ENCODE measurements at regions not wholly inside any gene's neighbourhood (a gene's known extent, or its start where the extent isn't known, plus 50 kb on each side); places are given as distances from the start of the nearest gene placed in this dataset.

GRCh38 chr6:170063851-170064602 is 226.9 kb downstream of the DLL1 start:
- Histone ChIP-seq H3K27ac (ENCODE audit: insufficient read depth, low read depth, low read length) (no peak overlapping the region), H3K9me1 (replicated peaks; ENCODE audit: control insufficient read depth, extremely low read depth, insufficient read depth, low read length) (no peaks in the 10 kb centered on the region), H3K4me3 (replicated peaks in 1 of 3; ENCODE audit: insufficient read depth in 1 of 3, low read depth in 1 of 3, low read length in 3 of 3) (no peak overlapping the region), H3K27me3 (ENCODE audit: control insufficient read depth in 2 of 2, insufficient read depth in 2 of 2, low read length in 2 of 2) (no peaks in the 10 kb centered on the region), H2AFZ (ENCODE audit: low read depth, low read length) (no peak overlapping the region), H4K20me1 (replicated peaks; ENCODE audit: control insufficient read depth, extremely low read depth, insufficient read depth, low read length) (no peaks in the 10 kb centered on the region), H3K4me2 (ENCODE audit: insufficient read depth, low read length) (no peak overlapping the region), H3K9ac (replicated peaks; ENCODE audit: extremely low read depth, insufficient read depth, low read length) (no peak overlapping the region), H3K36me3 (ENCODE audit: control insufficient read depth in 2 of 2, extremely low read depth in 1 of 2, insufficient read depth in 2 of 2, low read length in 2 of 2) (no peaks in the 10 kb centered on the region), H3K4me1 (ENCODE audit: control insufficient read depth, extremely low read depth, insufficient read depth, low read length) (no peaks in the 10 kb centered on the region), H3K9me3 (replicated peaks; ENCODE audit: control insufficient read depth, insufficient read depth, low read length) (no peaks in the 10 kb centered on the region), H3K79me2 (ENCODE audit: control insufficient read depth, insufficient read depth, low read length) (no peaks in the 10 kb centered on the region)
- CTCF ChIA-PET = no interaction called here
- TF ChIP-seq JUN (IDR thresholded peaks at IDR 0.05; ENCODE audit: borderline replicate concordance, insufficient read depth, insufficient read length, low read depth) (no peak), FOS (IDR thresholded peaks at IDR 0.05; ENCODE audit: borderline replicate concordance, insufficient read depth, low read length) (no peak), EZH2 (IDR thresholded peaks at IDR 0.05; ENCODE audit: borderline replicate concordance, low read depth, low read length, severe bottlenecking) (no peak), GATA2 (IDR thresholded peaks at IDR 0.05; ENCODE audit: insufficient read depth, insufficient read length, low read depth, low read length) (no peak), MAX (IDR thresholded peaks at IDR 0.05; ENCODE audit: insufficient read depth, insufficient read length) (no peak), CTCF (IDR thresholded peaks at IDR 0.05; ENCODE audit: extremely low read depth in 1 of 2, insufficient read depth in 1 of 2, low read depth in 1 of 2, low read length in 2 of 2) (no peak), POLR2A (IDR thresholded peaks at IDR 0.05; ENCODE audit: low read depth, low read length) (no peak), MYC (IDR thresholded peaks at IDR 0.05; ENCODE audit: low read depth, low read length) (no peak)
- DNase-seq (ENCODE audit: low read depth, low spot score) (no peak), FAIRE-seq (no peak)
- POLR2A ChIA-PET = no interaction called here
- BruUV-seq (replicated peaks) = no TSS peak
- intact Hi-C loops (cut with micrococcal nuclease) = no loop called here
- dilution Hi-C loops (cut with MboI; ENCODE audit: extremely low pct_ligation_motif_present, low sequenced_read_pairs) = no loop called here
